ENCODE measurements at regions not wholly inside any gene's neighbourhood (a gene's known extent, or its start where the extent isn't known, plus 50 kb on each side); places are given as distances from the start of the nearest gene placed in this dataset.

GRCh38 chr7:136424058-136424457 is 444.4 kb upstream of the CHRM2 start:
- TF ChIP-seq CTCF (IDR thresholded peaks at IDR 0.05) (no peak), POLR2A (IDR thresholded peaks at IDR 0.05) (no peak)

All from esophagus squamous epithelium (tissue), 4 donors.